GM12873 (cell line): ENCODE measurements at regions not wholly inside any gene's neighbourhood (a gene's known extent, or its start where the extent isn't known, plus 50 kb on each side); places are given as distances from the start of the nearest gene placed in this dataset.

ENCODE experiments used
- CTCF ChIP-seq: IDR thresholded peaks from 2 replicates; pipeline ENCODE4 v1.5.1; 2012; ENCODE audit warnings: low read depth, mild to moderate bottlenecking, moderate library complexity, low read length, control low read depth; ENCODE audit not compliant: insufficient read depth; ENCODE audit errors: missing control alignments

GRCh38 chr11:35046681-35047080 lies 92.3 kb upstream of the CD44 start:
- no peak for TF ChIP-seq CTCF

- TF ChIP-seq CTCF = no peak
Measured at GRCh38 chr11:35047179-35047578, 91.8 kb upstream of the CD44 start.

- TF ChIP-seq CTCF = no peak
Measured at GRCh38 chr11:35047769-35048168, 91.2 kb upstream of the CD44 start.

- TF ChIP-seq CTCF = no peak
Measured at GRCh38 chr11:35049859-35050531, 89.0 kb upstream of the CD44 start.

GRCh38 chr11:35050541-35050995 lies 88.4 kb upstream of the CD44 start:
- no peak for TF ChIP-seq CTCF

GRCh38 chr11:35056391-35057093 lies 82.4 kb upstream of the CD44 start:
- no peak for TF ChIP-seq CTCF

- no peak for TF ChIP-seq CTCF
Measured at GRCh38 chr11:35057926-35058668, 80.9 kb upstream of the CD44 start.
